ENCODE measurements at regions not wholly inside any gene's neighbourhood (a gene's known extent, or its start where the extent isn't known, plus 50 kb on each side); places are given as distances from the start of the nearest gene placed in this dataset.

DNA sequence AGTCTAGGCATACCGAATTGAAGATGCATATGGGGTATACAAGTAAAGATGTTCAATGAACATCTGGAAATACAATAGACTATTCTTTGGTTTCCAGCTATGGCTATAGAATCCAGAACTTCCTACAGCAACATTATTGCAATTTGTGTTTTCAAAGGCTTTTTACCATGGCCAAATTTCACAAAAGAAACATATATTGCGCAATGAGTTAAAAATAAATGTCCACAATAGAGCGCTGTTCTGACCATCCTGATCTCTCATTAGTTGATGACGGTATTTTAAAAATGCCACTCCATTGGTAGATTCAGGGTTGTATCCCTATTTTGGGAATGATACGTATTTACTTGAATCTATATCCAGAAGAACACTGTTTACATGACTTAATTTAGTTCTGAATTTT is 139.2 kb downstream of the LINC00632 start:
- no peak overlapping the region for H3K4me3 ChIP-seq (replicated peaks; ENCODE audit: low read depth, low read length)
- no peaks in the 10 kb centered on the region for H3K27me3 ChIP-seq (replicated peaks; ENCODE audit: control insufficient read depth, insufficient read depth, low read length)
- H3K36me3 ChIP-seq (ENCODE audit: control insufficient read depth, insufficient read depth, low read length) = no peaks in the 10 kb centered on the region
- no peak for DNase-seq (ENCODE audit: extremely low read depth, insufficient read length)
- TF ChIP-seq, protein P1, sequence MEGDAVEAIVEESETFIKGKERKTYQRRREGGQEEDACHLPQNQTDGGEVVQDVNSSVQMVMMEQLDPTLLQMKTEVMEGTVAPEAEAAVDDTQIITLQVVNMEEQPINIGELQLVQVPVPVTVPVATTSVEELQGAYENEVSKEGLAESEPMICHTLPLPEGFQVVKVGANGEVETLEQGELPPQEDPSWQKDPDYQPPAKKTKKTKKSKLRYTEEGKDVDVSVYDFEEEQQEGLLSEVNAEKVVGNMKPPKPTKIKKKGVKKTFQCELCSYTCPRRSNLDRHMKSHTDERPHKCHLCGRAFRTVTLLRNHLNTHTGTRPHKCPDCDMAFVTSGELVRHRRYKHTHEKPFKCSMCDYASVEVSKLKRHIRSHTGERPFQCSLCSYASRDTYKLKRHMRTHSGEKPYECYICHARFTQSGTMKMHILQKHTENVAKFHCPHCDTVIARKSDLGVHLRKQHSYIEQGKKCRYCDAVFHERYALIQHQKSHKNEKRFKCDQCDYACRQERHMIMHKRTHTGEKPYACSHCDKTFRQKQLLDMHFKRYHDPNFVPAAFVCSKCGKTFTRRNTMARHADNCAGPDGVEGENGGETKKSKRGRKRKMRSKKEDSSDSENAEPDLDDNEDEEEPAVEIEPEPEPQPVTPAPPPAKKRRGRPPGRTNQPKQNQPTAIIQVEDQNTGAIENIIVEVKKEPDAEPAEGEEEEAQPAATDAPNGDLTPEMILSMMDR (IDR thresholded peaks at IDR 0.05; ENCODE audit: insufficient read depth, low read length, poor library complexity, severe bottlenecking) = no peak

DNA sequence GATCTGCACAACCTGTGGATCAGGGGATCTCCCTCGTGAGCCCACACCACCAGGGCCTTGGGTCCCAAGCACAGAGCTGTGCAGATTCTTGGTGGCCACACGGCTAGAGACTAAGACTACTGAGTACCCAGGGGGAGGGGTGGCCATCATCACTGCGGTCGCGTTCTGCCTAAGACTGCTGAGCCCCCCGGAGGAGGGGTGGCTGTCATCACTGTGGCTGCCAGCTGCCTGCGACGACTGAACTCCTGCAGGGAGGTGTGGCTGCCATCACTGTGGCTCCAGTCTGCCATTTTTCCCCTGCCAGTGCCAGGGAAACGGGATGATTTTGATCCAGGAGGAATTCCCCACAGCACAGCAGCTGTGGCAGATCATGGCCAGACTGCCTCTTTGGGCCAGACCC is 141.7 kb upstream of the SPANXB1 start:
- Histone ChIP-seq H3K4me3 (replicated peaks; ENCODE audit: low read depth, low read length) (no peak overlapping the region), H3K36me3 (ENCODE audit: control insufficient read depth, insufficient read depth, low read length) (no peaks in the 10 kb centered on the region), H3K27me3 (replicated peaks; ENCODE audit: control insufficient read depth, insufficient read depth, low read length) (no peaks in the 10 kb centered on the region)
- TF ChIP-seq, protein P1 (IDR thresholded peaks at IDR 0.05; ENCODE audit: insufficient read depth, low read length, poor library complexity, severe bottlenecking) = no peak
- no peak for DNase-seq (ENCODE audit: extremely low read depth, insufficient read length)

DNA sequence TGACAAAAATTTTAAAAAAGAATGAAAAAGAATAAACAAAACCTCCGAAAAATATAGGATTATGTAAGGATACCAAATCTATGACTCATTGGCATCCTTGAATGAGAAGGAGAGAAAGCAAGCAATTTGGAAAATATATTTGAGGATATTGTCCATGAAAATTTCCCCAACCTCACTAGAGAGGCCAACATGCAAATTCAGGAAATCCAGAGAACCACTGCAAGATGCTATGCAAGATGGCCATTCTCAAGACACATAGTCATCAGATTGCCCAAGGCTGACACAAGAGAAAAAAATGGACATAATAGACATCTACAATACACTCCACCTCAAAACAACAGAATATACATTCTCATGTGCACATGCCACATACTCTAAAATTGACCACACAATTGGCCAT is 135.9 kb upstream of the SPANXB1 start:
- no peak for DNase-seq (ENCODE audit: extremely low read depth, insufficient read length)
- TF ChIP-seq, protein P1 (IDR thresholded peaks at IDR 0.05; ENCODE audit: insufficient read depth, low read length, poor library complexity, severe bottlenecking) = no peak
- no peaks in the 10 kb centered on the region for H3K36me3 ChIP-seq (ENCODE audit: control insufficient read depth, insufficient read depth, low read length)
- no peak overlapping the region for H3K4me3 ChIP-seq (replicated peaks; ENCODE audit: low read depth, low read length)
- no peaks in the 10 kb centered on the region for H3K27me3 ChIP-seq (replicated peaks; ENCODE audit: control insufficient read depth, insufficient read depth, low read length)

DNA sequence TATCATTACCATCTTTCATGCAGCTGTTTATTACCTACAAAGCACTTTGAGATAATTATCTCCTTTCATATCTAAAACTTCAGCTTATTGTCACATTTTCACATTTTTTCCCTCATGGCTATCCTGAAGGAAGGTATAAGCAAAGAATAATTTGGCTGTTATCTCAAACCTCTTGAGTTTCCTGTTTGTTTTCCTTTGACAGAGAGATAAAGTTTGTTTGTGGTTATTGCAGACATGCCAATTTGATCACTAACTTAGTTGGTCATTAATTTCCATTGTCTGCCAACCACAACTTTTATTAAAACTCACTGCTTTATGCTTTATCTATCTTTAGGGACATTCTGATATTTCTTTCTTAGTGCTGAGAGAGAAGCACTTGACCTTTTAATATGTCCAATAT is 89.8 kb upstream of the SPANXB1 start:
- Histone ChIP-seq H3K36me3 (ENCODE audit: control insufficient read depth, insufficient read depth, low read length) (no peaks in the 10 kb centered on the region), H3K4me3 (replicated peaks; ENCODE audit: low read depth, low read length) (no peak overlapping the region), H3K27me3 (replicated peaks; ENCODE audit: control insufficient read depth, insufficient read depth, low read length) (no peaks in the 10 kb centered on the region)
- TF ChIP-seq, protein P1 (IDR thresholded peaks at IDR 0.05; ENCODE audit: insufficient read depth, low read length, poor library complexity, severe bottlenecking) = no peak
- DNase-seq (ENCODE audit: extremely low read depth, insufficient read length) = no peak

DNA sequence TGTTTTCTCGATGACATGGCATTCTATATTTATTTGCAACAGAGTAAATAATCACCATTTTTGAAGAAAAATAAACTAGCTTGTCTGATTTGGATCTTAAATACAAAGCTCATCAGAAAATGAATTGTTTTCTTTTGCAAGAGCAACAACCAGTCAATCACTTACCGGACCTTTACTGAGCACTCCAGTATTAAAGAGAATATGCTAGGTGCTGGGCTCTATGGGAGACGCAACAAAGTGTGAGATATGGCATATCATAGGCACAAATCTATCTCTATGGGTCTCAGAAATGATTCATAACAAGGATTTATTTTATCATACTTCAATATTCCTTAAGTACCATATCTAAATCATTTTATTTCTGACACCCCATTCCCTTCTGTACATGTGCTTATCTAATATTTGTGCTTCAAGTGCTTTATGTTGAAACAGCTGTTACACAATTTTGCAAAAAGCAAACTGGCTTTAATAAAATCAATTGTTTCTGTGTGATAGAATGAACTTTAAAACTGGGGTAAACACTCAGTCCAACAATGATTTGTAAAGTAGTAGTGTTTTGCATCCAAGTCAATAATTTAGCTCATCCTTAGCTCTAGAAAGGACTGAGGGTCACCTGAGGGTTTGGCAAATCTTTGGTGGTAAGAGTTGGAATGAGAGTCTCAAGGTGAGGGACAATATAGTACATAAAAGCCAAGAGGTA is 88.4 kb upstream of the SPANXB1 start:
- Histone ChIP-seq H3K4me3 (replicated peaks; ENCODE audit: low read depth, low read length) (no peak overlapping the region), H3K27me3 (replicated peaks; ENCODE audit: control insufficient read depth, insufficient read depth, low read length) (no peaks in the 10 kb centered on the region), H3K36me3 (ENCODE audit: control insufficient read depth, insufficient read depth, low read length) (no peaks in the 10 kb centered on the region)
- TF ChIP-seq, protein P1 (IDR thresholded peaks at IDR 0.05; ENCODE audit: insufficient read depth, low read length, poor library complexity, severe bottlenecking) = no peak
- no peak for DNase-seq (ENCODE audit: extremely low read depth, insufficient read length)

DNA sequence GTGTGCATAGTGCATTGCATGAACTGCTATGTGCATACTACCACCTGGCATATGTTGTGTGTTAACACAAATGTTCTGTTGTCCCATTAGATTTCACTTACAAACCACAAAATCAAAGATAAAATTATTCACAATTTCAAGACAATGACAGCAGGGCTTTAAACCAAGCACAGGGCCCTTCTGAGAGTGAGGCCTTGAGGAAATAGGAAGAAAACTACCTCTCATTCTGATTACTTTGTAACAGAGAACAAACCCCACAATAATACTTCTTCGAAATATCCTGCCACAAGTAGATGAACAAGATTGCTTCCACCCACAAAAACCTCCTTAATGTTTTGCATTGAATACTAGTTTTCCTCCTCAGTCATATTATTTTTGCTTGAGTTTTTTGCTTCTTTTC is 85.5 kb upstream of the SPANXB1 start:
- TF ChIP-seq, protein P1 (IDR thresholded peaks at IDR 0.05; ENCODE audit: insufficient read depth, low read length, poor library complexity, severe bottlenecking) = no peak

More for the DNA sequence above, 85.5 kb upstream of the SPANXB1 start:
- no peak overlapping the region for H3K4me3 ChIP-seq (replicated peaks; ENCODE audit: low read depth, low read length)
- DNase-seq (ENCODE audit: extremely low read depth, insufficient read length) = no peak
- H3K27me3 ChIP-seq (replicated peaks; ENCODE audit: control insufficient read depth, insufficient read depth, low read length) = no peaks in the 10 kb centered on the region
- no peaks in the 10 kb centered on the region for H3K36me3 ChIP-seq (ENCODE audit: control insufficient read depth, insufficient read depth, low read length)
